HG02981 (cell line): ENCODE measurements at regions not wholly inside any gene's neighbourhood (a gene's known extent, or its start where the extent isn't known, plus 50 kb on each side); places are given as distances from the start of the nearest gene placed in this dataset.
"Not testable (repeated sequence)": the region's sequence is repeated elsewhere in the genome, so short reads cannot be mapped to it uniquely, and the experiment has no call there.

Experiments
- ATAC-seq: cut with Tn5 transposase; IDR thresholded peaks from one replicate; pipeline ENCODE4 v1.9.1; 2021; ENCODE audit warnings: mild to moderate bottlenecking, moderate library complexity; ENCODE audit not compliant: unreplicated experiment

GRCh38 chr1:239960366-239960765, 131.3 kb upstream of the FMN2 start:
- ATAC-seq, result no peak

- no peak for ATAC-seq
Measured at GRCh38 chr1:239963856-239964255, 127.8 kb upstream of the FMN2 start.

- peak; percentile 92 for ATAC-seq
Measured at GRCh38 chr1:239976130-239976968, 115.3 kb upstream of the FMN2 start.

- ATAC-seq, result no peak
Measured at GRCh38 chr1:239977416-239977815, 114.3 kb upstream of the FMN2 start.

- ATAC-seq, result no peak
Measured at GRCh38 chr1:239979456-239979855, 112.2 kb upstream of the FMN2 start.

GRCh38 chr1:239982762-239983161, 108.9 kb upstream of the FMN2 start:
- ATAC-seq, result no peak

GRCh38 chr1:239985044-239985443, 106.6 kb upstream of the FMN2 start:
- ATAC-seq, result no peak

GRCh38 chr1:239987103-239987745, 104.5 kb upstream of the FMN2 start:
- ATAC-seq, result no peak

- no peak for ATAC-seq
Measured at GRCh38 chr1:239989990-239990389, 101.7 kb upstream of the FMN2 start.

GRCh38 chr1:239992566-239992965, 99.1 kb upstream of the FMN2 start:
- not testable (repeated sequence) for ATAC-seq

- ATAC-seq, result no peak
Measured at GRCh38 chr1:239993366-239993765, 98.3 kb upstream of the FMN2 start.

- no peak for ATAC-seq
Measured at GRCh38 chr1:239995281-239995680, 96.4 kb upstream of the FMN2 start.

- ATAC-seq, result no peak
Measured at GRCh38 chr1:239997160-239997514, 94.5 kb upstream of the FMN2 start.

GRCh38 chr1:239997515-239998311, 94.0 kb upstream of the FMN2 start:
- no peak for ATAC-seq

GRCh38 chr1:239998312-239998649, 93.4 kb upstream of the FMN2 start:
- ATAC-seq, result no peak

- no peak for ATAC-seq
Measured at GRCh38 chr1:239999170-239999569, 92.5 kb upstream of the FMN2 start.

- no peak for ATAC-seq
Measured at GRCh38 chr1:240000634-240001033, 91.0 kb upstream of the FMN2 start.

GRCh38 chr1:240001177-240001740, 90.4 kb upstream of the FMN2 start:
- no peak for ATAC-seq

- ATAC-seq, result no peak
Measured at GRCh38 chr1:240004086-240004749, 87.5 kb upstream of the FMN2 start.

- ATAC-seq, result no peak
Measured at GRCh38 chr1:240005997-240006650, 85.6 kb upstream of the FMN2 start.
